ENCODE measurements at regions not wholly inside any gene's neighbourhood (a gene's known extent, or its start where the extent isn't known, plus 50 kb on each side); places are given as distances from the start of the nearest gene placed in this dataset.

DNA sequence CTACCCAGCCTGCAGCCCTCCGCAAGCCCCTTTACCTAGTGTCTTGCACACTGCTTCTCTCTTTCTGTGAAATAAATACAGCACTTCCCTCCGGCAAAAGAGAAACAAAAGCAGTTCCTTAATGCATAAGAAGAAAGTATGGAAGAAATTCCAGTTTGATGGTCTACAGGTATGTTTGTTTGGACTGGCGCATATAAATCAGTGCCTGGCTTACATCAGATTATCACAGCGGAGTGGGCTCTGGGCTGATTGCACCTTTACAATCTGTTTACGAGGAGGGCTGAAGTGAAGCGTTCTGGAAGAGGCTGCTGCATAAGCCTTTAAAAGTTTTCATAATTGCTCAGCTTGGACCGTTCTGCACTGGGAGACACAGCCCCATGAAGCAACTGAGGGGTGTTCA lies 153.5 kb upstream of the FOXF1 start:
- DNase-seq = no peak

DNA sequence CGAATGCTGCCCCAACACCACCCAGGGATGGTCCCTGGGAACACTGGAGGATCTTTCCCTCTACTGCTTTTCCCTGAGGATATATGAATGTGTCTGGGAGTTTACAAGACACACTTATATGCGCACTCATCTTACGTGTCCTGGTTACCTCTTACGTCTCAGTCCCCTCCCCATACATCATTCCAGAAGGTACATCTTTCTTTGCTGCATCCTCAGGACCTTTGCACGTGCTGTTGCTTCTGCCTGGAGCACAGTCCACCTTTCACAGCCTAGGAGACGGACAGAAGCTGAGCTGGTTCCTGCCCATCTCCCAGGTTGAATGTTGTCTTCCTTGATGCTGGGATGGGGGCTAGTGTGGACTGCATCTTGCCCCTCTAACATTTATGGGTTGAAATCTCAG lies 153.0 kb upstream of the FOXF1 start:
- no peak for DNase-seq

GRCh38 chr16:86357950-86358349 lies 152.4 kb upstream of the FOXF1 start:
- no peak for DNase-seq

DNA sequence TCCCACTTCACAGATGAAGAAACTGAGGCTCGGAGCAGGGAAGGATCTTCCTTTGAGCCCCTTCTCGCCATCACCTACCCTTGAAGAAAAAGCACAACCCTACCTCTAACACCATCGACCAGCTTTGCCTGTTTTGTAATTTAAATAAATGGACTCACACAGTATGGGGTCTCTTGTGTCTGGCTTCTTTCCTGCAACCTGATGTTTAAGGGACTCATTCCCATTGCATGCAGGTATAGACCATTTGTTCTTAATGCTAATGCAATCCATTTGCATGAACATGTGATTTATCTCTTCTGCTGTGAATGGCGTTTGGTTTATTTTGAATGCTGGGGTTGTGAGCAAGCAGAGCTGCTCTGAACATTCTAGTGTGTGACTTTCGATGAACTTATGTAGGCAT lies 150.8 kb upstream of the FOXF1 start:
- no peak for DNase-seq

- DNase-seq = no peak
Measured at GRCh38 chr16:86362155-86362849, 148.0 kb upstream of the FOXF1 start.

- no peak for DNase-seq
Measured at GRCh38 chr16:86363057-86363490, 147.3 kb upstream of the FOXF1 start.

DNA sequence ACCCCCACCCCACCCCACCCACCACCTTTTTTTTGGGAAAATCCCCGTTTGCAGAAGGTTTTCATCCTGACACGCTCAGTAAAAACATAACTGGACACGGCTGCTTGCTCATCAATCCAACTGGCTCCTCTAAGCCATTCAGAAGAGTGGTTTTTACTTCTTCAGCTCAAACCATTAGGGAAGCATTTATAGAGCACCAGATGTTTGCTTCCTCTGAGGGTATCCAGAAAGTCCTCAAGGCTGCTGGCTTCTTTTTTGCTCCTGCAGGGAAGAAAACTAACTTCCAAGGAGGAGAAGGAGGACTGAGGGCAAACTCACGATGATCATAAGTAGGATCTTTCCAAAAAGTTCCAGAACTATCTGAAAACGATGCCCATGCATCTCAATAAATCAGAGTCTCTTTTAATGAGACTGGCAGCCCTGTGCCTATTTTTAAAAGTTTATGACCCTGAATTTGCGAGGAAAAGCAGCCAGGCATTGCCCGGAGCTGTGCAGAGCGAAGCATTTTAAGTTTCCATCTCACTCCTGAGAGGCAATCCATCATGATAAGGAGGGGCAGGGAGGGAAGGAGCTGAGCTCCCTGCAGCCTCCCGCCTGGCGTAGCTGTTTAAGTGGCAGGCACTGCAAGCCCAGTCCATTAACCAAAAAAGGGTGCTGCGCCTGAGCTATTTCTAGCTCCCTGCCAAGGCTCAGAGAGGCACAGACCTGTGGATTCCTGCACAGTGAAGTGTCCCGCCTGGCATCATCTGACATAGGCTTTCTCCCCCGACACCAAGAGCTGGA lies 146.3 kb upstream of the FOXF1 start:
- no peak for DNase-seq

- no peak for DNase-seq
Measured at GRCh38 chr16:86364653-86365380, 145.5 kb upstream of the FOXF1 start.

- DNase-seq = no peak
Measured at GRCh38 chr16:86365513-86366273, 144.6 kb upstream of the FOXF1 start.

DNA sequence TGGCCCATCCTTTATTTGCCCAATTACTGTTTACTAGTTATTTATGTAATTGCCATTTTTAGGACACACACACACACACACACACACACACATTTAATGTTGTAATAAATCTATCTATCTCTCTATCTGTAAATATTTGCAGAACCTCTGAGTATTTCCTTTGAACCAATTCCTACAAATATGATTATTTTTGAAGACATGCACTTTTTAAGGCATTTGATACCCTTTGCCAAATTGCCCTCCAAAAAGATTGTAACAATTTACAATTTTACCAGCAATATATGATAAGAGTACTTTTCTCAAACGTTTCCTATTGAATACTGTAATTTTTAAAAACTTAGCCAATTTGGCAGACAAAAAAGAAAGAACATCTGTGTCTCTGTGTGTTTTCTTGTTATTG lies 143.8 kb upstream of the FOXF1 start:
- DNase-seq = no peak

GRCh38 chr16:86367291-86368072 lies 142.8 kb upstream of the FOXF1 start:
- DNase-seq = no peak

DNA sequence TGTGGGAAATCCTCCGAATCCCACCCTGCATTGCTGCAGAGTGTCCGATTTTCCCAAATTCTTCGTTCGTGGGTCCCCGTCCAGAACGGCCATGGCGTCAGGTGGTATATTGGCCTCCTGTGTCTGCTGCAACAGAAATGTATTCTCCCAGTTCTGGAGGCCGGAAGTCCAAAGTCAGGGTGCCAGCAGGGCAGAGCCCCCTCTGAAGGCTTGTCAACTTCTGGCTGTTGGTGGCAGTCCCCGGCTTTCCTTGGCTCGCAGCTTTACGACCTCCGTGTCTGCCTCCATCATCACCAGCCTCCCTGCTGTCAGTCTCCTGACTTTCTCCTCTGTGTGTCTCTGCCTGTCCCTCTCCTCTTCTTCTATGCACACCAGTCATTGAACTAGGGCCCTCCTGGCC lies 142.1 kb upstream of the FOXF1 start:
- no peak for DNase-seq

DNA sequence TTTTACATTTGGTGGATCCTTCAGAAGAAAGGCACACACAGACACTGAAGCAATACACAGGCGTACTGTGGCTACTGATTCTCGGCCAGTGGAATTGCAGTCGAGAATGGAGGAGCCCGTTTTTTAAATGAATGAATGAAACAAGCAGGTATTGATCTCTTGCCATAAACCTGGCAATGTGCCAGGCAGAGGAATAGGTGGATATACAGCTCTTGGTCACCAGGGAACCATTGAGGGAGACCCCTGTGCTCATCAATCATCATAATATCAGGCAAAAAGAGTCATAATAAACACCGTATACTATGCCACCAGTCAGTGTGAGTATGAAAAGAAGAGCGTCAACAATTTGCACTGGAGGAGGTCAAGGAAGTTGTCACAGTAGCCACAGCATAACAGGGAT lies 140.3 kb upstream of the FOXF1 start:
- no peak for DNase-seq

DNA sequence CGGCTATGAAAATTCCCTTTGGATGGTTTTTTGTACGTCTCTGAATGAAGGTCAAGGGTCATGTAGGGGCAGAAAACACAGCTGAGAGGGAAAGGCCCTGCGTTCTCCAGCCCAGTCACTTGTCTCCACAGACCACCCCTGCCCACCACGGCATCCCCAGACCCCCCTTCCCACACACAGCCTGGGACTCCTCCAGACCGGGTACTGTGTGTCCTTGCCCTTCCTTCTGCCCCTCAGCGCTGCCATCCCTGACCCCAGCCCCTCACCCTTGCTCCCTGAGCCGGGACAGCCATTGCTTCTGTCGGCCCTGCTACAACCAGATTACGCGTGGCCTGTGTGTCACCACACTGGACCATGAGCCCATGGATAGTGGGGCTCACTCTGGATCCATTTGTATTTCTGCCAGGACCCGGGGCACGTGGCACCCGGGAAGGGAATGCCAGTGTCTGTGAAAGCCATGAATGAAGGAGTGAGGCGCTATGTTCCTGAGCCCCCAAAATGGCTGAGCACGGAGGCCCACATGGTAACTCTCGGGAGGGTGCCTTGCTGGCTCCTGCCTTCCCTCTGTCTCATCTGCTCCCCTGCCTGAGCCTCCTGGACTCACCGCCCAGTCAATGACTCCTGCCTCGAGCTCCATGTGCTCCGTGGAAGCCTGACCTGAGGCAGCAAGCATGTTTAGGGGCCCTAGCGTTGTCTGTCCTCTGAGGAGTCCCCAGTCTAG lies 139.1 kb upstream of the FOXF1 start:
- no peak for DNase-seq

DNA sequence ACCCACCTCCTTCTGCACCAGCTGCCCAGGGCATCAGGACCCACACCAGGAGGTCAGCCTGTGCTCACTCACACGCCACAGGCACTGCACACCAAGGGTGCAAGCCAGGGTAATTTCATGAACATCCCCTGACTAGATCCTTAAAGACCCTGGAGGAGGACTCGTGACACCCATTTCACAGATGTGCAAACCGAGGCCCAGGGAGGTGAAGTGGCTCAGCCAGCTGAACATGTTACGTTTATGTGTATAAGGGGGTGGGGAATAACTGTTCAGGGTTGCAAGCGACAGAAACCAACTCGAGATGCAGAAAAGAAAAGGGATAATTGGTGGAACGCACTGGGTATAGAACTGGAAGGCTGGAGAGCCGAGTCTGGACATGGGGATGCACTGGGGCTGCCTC lies 138.1 kb upstream of the FOXF1 start:
- DNase-seq = no peak

GRCh38 chr16:86373276-86373901 lies 136.9 kb upstream of the FOXF1 start:
- no peak for DNase-seq

DNA sequence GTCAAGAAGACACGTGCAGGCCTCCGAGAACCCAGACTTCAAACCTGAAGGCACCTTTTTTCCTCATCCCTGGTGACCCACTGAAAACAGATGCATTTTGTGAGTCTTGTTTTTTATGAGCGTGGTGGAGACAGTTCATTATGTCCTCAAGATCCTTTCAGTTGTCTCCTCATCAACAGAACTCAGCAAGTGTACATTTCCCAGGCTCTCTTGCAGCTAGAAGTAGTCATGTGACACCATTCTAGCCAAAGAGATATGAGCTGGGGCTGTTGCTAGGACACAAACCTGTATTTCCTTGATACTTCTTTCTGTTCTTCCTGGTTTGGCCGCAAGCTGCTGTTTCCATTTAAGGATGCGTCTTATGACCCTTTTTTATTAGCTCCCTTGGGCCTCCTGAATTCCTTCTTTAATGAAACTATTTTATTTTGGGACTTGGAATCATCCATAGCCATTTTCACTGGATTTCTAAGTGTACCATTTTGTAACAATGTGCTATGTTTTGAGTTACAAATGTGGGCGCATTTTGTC lies 135.7 kb upstream of the FOXF1 start:
- no peak for DNase-seq

- no peak for DNase-seq
Measured at GRCh38 chr16:86375364-86375763, 135.0 kb upstream of the FOXF1 start.

DNA sequence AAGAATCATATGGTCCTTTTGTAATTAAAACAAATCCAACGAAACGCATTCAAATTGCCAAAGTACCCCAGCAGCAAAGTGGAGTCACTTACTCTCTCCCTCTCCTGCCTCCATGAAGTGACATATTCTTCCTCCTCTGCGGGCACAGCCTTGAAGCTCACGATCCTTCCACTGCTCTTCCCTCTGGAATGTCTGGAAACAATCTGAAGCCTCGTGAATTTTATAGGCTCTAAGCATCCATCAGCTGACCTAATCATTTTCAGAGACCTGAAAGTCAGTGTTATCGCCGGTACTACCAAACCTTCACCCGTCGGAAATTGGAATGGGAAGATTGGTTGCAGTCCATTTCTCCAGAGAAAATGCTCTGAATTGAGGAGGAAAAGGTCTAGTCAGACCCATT lies 134.5 kb upstream of the FOXF1 start:
- no peak for DNase-seq

DNA sequence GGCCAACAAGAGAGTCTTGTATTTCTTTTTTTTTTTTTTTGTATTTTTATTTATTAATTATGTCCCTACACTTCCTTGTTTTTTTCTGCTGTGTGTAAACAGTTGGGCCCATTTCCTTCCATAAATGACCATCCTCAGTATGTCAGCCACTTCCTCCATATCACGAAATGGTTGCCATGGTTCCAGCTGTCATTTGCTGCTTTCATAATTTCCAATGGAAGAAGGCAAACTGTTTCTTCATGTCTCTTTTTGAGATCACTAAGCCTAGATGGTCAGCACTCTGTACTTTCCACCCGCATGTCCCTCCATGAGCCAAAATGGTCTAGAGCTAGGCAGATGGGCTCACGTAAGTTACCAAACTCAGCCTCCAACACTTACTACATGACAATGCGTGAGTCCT lies 133.5 kb upstream of the FOXF1 start:
- DNase-seq = no peak

Data from activated CD4-positive, alpha-beta T cell treated with anti-CD3 and anti-CD28 coated beads for 48 hours (primary cell).